Fibroblast of peridontal ligament (primary cell): ENCODE measurements at regions not wholly inside any gene's neighbourhood (a gene's known extent, or its start where the extent isn't known, plus 50 kb on each side); places are given as distances from the start of the nearest gene placed in this dataset.

Source experiments
- DNase-seq: peaks from one replicate; pipeline ENCODE4 v3.0.0-alpha.2; 2010; ENCODE audit errors: extremely low read depth

- peak; percentile 71 for DNase-seq
These were observed 56.1 kb upstream of the SLC35G4 start for GRCh38 chr18:11553098-11553940.

GRCh38 chr18:11548916-11549551 is 60.4 kb upstream of the SLC35G4 start:
- DNase-seq: no peak

- no peak for DNase-seq
These were observed 61.0 kb upstream of the SLC35G4 start for GRCh38 chr18:11548396-11548795.

GRCh38 chr18:11544060-11544633 is 65.2 kb upstream of the SLC35G4 start:
- no peak for DNase-seq

GRCh38 chr18:11541179-11541578 is 68.2 kb upstream of the SLC35G4 start:
- DNase-seq: no peak

- no peak for DNase-seq
These were observed 75.4 kb upstream of the SLC35G4 start for GRCh38 chr18:11533942-11534496.

- no peak for DNase-seq
These were observed 75.9 kb upstream of the SLC35G4 start for GRCh38 chr18:11533513-11533890.

GRCh38 chr18:11532758-11533512 is 76.5 kb upstream of the SLC35G4 start:
- DNase-seq: no peak

GRCh38 chr18:11529081-11529480 is 80.3 kb upstream of the SLC35G4 start:
- DNase-seq: peak; percentile 45

- DNase-seq: no peak
These were observed 82.7 kb upstream of the SLC35G4 start for GRCh38 chr18:11526675-11527074.

GRCh38 chr18:11523804-11524203 is 85.6 kb upstream of the SLC35G4 start:
- DNase-seq: no peak

- DNase-seq: no peak
These were observed 86.4 kb upstream of the SLC35G4 start for GRCh38 chr18:11522992-11523391.

GRCh38 chr18:11521853-11522252 is 87.5 kb upstream of the SLC35G4 start:
- no peak for DNase-seq

GRCh38 chr18:11520536-11520935 is 88.9 kb upstream of the SLC35G4 start:
- peak; percentile 38 for DNase-seq

- peak; percentile 50 for DNase-seq
These were observed 90.4 kb upstream of the SLC35G4 start for GRCh38 chr18:11518788-11519685.

- no peak for DNase-seq
These were observed 91.7 kb upstream of the SLC35G4 start for GRCh38 chr18:11517704-11518103.

- no peak for DNase-seq
These were observed 92.5 kb upstream of the SLC35G4 start for GRCh38 chr18:11516751-11517503.

- DNase-seq: no peak
These were observed 95.1 kb upstream of the SLC35G4 start for GRCh38 chr18:11514267-11514666.

- peak; percentile 65 for DNase-seq
These were observed 97.0 kb upstream of the SLC35G4 start for GRCh38 chr18:11512096-11513025.
